ENCODE measurements at regions not wholly inside any gene's neighbourhood (a gene's known extent, or its start where the extent isn't known, plus 50 kb on each side); places are given as distances from the start of the nearest gene placed in this dataset.

GRCh38 chr15:81948751-81949150 lies 97.1 kb downstream of the MEX3B start:
- Mint-ChIP-seq H3K4me1 (no peaks in the 10 kb centered on the region), H3K4me3 (no peak overlapping the region), H3K36me3 (no peaks in the 10 kb centered on the region), H3K27me3 (peaks cover 0 to 7% (median 7%) of the 10 kb centered on the region in 3 donors), H3K9me3 (peaks cover 0 to 1% (median 0%) of the 10 kb centered on the region in 7 donors), H3K27ac (no peak overlapping the region)
- ATAC-seq (ENCODE audit: low read depth in 2 of 2), result no peak
- DNase-seq, result no peak

- Mint-ChIP-seq H3K4me1 (no peaks in the 10 kb centered on the region), H3K27me3 (peaks cover 0 to 7% (median 4%) of the 10 kb centered on the region in 3 donors), H3K27ac (no peak overlapping the region), H3K4me3 (no peak overlapping the region), H3K36me3 (no peaks in the 10 kb centered on the region), H3K9me3 (peaks cover 0 to 1% (median 0%) of the 10 kb centered on the region in 7 donors)
- no peak for ATAC-seq (ENCODE audit: low read depth in 2 of 2)
- DNase-seq, result no peak
Observed at GRCh38 chr15:81948222-81948621, 97.6 kb downstream of the MEX3B start.

DNA sequence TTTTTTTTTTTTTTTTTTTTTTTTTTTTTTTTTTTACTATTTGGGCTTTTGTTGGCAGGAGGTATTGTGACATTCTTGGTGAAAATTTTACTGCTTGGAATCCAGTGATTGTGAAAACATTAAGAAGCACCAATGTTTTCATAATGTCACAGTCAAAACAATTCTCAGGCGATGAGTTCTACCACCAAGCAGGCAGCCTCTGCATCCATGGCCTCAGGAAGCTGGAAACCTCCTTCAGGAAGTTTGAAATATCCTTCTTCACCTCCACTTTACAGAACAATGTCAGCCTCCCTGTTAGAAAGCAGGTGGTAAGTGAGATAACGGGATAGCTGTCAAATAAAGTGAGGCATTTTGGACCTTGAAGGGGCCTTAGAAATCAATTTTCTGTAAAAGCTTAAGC lies 98.3 kb downstream of the MEX3B start:
- H3K27ac Mint-ChIP-seq, result no peak overlapping the region
- peaks cover 0 to 1% (median 0%) of the 10 kb centered on the region in 7 donors for H3K9me3 Mint-ChIP-seq
- H3K27me3 Mint-ChIP-seq, result peaks cover 0 to 7% (median 0%) of the 10 kb centered on the region in 3 donors
- no peak overlapping the region for H3K4me3 Mint-ChIP-seq
- H3K4me1 Mint-ChIP-seq, result no peaks in the 10 kb centered on the region
- ATAC-seq (ENCODE audit: low read depth in 2 of 2) (no peak), DNase-seq (no peak)
- H3K36me3 Mint-ChIP-seq, result no peaks in the 10 kb centered on the region

DNA sequence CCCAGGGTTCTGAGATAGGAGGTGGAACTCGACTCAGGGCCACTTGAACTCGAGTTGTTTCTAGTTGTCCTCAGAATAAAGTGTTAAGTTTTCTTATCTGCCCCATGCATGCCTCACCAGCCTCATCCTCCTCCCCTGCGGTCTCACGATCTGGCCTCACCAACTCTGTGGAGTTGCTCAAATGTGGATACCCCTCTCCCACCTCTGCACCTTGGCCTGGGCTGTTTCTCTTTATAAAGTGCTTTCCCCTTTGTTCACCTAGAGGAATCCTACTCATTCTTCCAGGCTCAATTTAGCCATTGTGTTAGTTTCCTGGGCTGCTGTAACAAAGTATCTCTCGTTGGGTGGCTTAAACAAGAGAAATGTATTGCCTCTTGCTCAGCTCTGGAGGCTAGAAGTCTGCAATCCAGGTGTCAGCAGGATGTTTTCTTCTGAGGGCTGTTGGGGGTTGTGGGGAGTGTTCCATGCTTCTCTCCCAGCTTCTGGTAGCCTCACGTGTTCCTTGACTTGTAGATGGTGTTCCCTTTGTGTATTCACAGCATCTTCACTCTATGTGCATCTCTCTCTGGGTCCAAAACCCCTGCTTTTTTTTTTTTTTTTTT lies 100.7 kb downstream of the MEX3B start:
- H3K36me3 Mint-ChIP-seq, result peaks cover 0 to 4% of the 10 kb centered on the region in 2 donors
- no peak for ATAC-seq (ENCODE audit: low read depth in 2 of 2)

GRCh38 chr15:81942655-81943195 lies 103.1 kb downstream of the MEX3B start:
- peaks cover 5 to 14% (median 7%) of the 10 kb centered on the region in 3 donors for H3K27me3 Mint-ChIP-seq
- H3K36me3 Mint-ChIP-seq, result peaks cover 0 to 6% of the 10 kb centered on the region in 2 donors

More for the DNA sequence above, 100.7 kb downstream of the MEX3B start:
- no peak for DNase-seq
- H3K4me1 Mint-ChIP-seq, result no peaks in the 10 kb centered on the region
- H3K9me3 Mint-ChIP-seq, result peaks cover 0 to 5% (median 4%) of the 10 kb centered on the region in 7 donors
- H3K27ac Mint-ChIP-seq, result no peak overlapping the region
- H3K27me3 Mint-ChIP-seq, result peaks cover 0 to 10% (median 3%) of the 10 kb centered on the region in 3 donors
- H3K4me3 Mint-ChIP-seq, result no peak overlapping the region

GRCh38 chr15:81942157-81942556 lies 103.7 kb downstream of the MEX3B start:
- DNase-seq (no peak), ATAC-seq (ENCODE audit: low read depth in 2 of 2) (no peak)
- H3K27ac Mint-ChIP-seq, result no peak overlapping the region
- peaks cover 0 to 6% of the 10 kb centered on the region in 2 donors for H3K36me3 Mint-ChIP-seq
- H3K4me1 Mint-ChIP-seq, result no peaks in the 10 kb centered on the region
- H3K4me3 Mint-ChIP-seq, result no peak overlapping the region
- peaks cover 0 to 12% (median 8%) of the 10 kb centered on the region in 7 donors for H3K9me3 Mint-ChIP-seq
- peaks cover 5 to 20% (median 10%) of the 10 kb centered on the region in 3 donors for H3K27me3 Mint-ChIP-seq

More at GRCh38 chr15:81942655-81943195, 103.1 kb downstream of the MEX3B start:
- Mint-ChIP-seq H3K4me3 (no peak overlapping the region), H3K4me1 (no peaks in the 10 kb centered on the region), H3K9me3 (peaks cover 0 to 12% (median 8%) of the 10 kb centered on the region in 7 donors), H3K27ac (no peak overlapping the region)
- DNase-seq (no peak), ATAC-seq (ENCODE audit: low read depth in 2 of 2) (no peak)

DNA sequence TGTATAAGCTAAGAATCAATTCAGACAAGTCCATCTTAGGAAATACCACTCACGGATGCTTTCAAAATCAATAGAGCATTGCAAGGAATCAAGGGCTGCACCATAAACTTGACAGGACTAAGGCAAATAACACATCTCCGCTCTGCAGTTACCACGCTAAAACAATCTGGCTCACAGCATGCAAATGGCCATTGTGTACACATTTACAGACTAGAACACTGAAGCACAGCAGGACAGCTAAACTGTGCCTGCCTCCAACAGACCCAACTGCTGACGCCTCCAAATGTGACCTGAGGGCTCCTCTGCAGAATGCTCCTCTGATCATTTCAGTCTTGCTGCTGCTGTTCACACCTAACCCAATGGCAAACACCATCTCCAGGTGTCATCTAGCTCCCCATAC lies 104.3 kb downstream of the MEX3B start:
- no peaks in the 10 kb centered on the region for H3K4me1 Mint-ChIP-seq
- peaks cover 0 to 6% of the 10 kb centered on the region in 2 donors for H3K36me3 Mint-ChIP-seq
- peaks cover 5 to 20% (median 10%) of the 10 kb centered on the region in 3 donors for H3K27me3 Mint-ChIP-seq
- no peak overlapping the region for H3K4me3 Mint-ChIP-seq
- H3K27ac Mint-ChIP-seq, result no peak overlapping the region
- ATAC-seq (ENCODE audit: low read depth in 2 of 2), result no peak
- no peak for DNase-seq
- H3K9me3 Mint-ChIP-seq, result peaks cover 0 to 12% (median 8%) of the 10 kb centered on the region in 7 donors

DNA sequence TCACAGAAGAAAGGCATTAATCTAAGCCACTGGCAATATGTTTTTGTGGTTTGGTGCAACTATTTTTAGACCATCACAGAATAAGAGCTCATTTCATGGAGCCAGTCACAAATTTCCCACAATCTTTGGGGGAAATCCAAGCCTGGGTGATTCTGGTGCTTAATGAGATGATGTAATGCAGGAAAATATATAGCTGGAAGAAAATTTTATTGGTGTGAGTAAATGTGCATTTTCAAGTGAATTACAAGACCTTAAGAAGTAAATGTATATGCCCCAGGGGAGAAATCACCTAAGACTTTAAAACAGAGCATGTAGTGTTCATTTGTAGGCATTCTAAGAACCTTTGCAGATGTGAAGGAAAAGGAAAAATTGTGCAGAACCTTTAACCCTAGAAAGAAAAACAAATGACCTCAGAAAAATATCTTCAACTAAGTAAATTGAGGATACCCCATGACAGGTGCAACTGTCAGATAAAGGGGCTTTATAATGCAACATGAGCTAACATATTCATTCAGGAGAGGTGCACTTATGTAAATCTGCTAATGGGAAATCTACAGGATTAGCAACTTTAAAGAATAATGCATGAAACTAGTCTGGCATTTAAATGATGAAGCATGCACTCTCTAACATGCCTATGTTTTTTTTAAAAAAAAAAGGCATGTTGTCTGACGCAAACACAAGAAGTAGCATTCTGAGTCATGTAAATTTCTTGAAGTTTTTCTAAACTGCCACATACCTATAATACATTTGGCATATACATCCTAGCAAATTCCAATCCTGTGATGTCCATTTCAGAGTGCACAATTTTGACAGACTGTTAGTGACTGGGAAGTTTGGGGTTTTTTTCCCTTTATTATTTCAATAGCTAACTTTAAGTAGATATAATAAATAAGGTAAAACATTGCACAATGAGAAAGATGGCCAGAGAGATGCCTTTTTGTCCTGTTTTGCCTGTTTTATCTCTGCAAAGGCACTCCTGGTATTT lies 105.1 kb downstream of the MEX3B start:
- Mint-ChIP-seq H3K4me1 (no peaks in the 10 kb centered on the region), H3K36me3 (peaks cover 0 to 6% of the 10 kb centered on the region in 2 donors), H3K27me3 (peaks cover 9 to 20% (median 10%) of the 10 kb centered on the region in 3 donors), H3K27ac (no peak overlapping the region), H3K4me3 (no peak overlapping the region), H3K9me3 (peaks cover 0 to 12% (median 8%) of the 10 kb centered on the region in 7 donors)
- no peak for DNase-seq
- no peak for ATAC-seq (ENCODE audit: low read depth in 2 of 2)

DNA sequence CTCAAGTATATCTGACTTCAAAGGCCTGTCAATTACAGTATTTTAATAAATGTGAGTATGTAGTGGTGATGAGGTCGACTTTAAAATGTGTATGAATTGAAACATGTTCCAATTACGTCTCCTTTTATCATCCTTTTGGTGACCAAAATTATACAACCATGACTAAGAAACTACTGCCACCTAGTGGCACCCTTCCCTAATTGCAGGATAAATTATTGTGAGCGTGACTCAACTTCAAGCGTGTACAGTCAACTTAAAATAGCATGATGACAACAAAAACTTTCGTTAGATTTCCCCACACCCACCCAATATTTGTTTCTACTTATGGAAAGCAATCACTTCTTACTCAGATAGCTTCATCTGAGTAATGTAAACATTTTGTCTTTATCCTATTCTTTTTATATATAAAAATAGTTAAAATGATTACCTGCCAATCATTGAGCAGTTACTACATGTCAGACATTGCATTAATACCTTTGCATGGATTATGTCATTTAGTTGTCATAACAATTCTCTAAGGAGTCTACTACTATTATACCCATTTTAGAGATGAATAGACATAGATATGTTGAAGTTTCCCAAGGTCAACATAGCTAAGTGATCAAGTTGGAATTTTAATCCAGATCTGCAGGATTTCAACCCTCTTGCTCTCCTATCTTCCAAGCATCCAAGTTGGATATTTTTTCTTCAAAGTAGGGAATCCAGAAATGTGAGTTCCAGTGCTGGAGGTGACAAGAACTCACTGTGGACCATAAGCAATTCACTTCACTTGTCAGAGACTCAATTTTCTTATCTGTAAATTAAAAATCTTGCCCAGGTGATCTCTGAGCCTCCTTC lies 106.0 kb downstream of the MEX3B start:
- ATAC-seq (ENCODE audit: low read depth in 2 of 2) (no peak), DNase-seq (peak; percentile 12)
- no peak overlapping the region for H3K4me3 Mint-ChIP-seq
- H3K27me3 Mint-ChIP-seq, result peaks cover 9 to 20% (median 10%) of the 10 kb centered on the region in 3 donors
- H3K36me3 Mint-ChIP-seq, result peaks cover 0 to 6% of the 10 kb centered on the region in 2 donors
- H3K9me3 Mint-ChIP-seq, result peaks cover 0 to 12% (median 8%) of the 10 kb centered on the region in 7 donors
- H3K27ac Mint-ChIP-seq, result no peak overlapping the region
- no peaks in the 10 kb centered on the region for H3K4me1 Mint-ChIP-seq

- no peak for ATAC-seq (ENCODE audit: low read depth in 2 of 2)
- Mint-ChIP-seq H3K36me3 (peaks cover 0 to 6% of the 10 kb centered on the region in 2 donors), H3K9me3 (peaks cover 0 to 12% (median 9%) of the 10 kb centered on the region in 7 donors), H3K27me3 (peaks cover 7 to 19% (median 9%) of the 10 kb centered on the region in 3 donors), H3K27ac (no peak overlapping the region), H3K4me3 (no peak overlapping the region), H3K4me1 (no peaks in the 10 kb centered on the region)
- no peak for DNase-seq
Observed at GRCh38 chr15:81937189-81937588, 108.6 kb downstream of the MEX3B start.

GRCh38 chr15:81930582-81931369 lies 115.0 kb downstream of the MEX3B start:
- ATAC-seq (ENCODE audit: low read depth in 2 of 2) (no peak), DNase-seq (no peak)
- Mint-ChIP-seq H3K9me3 (peaks cover 0 to 2% (median 0%) of the 10 kb centered on the region in 7 donors), H3K4me3 (no peak overlapping the region), H3K36me3 (no peaks in the 10 kb centered on the region), H3K27ac (no peak overlapping the region), H3K27me3 (peaks cover 0 to 8% (median 0%) of the 10 kb centered on the region in 3 donors), H3K4me1 (no peaks in the 10 kb centered on the region)

GRCh38 chr15:81929557-81929956 lies 116.3 kb downstream of the MEX3B start:
- no peak overlapping the region for H3K27ac Mint-ChIP-seq
- ATAC-seq (ENCODE audit: low read depth in 2 of 2) (no peak), DNase-seq (no peak)
- no peaks in the 10 kb centered on the region for H3K4me1 Mint-ChIP-seq
- H3K36me3 Mint-ChIP-seq, result no peaks in the 10 kb centered on the region
- H3K9me3 Mint-ChIP-seq, result peaks cover 0 to 2% (median 0%) of the 10 kb centered on the region in 7 donors
- H3K27me3 Mint-ChIP-seq, result peaks cover 0 to 13% (median 0%) of the 10 kb centered on the region in 3 donors
- H3K4me3 Mint-ChIP-seq, result no peak overlapping the region

Data from naive B cell (primary cell).